ENCODE measurements at regions not wholly inside any gene's neighbourhood (a gene's known extent, or its start where the extent isn't known, plus 50 kb on each side); places are given as distances from the start of the nearest gene placed in this dataset.

- TF ChIP-seq POLR2AphosphoS5 (IDR thresholded peaks at IDR 0.05) (no peak), POLR2A (IDR thresholded peaks at IDR 0.05) (no peak)
These were observed 79.7 kb upstream of the USP9X start for GRCh38 chrX:41005445-41005992.

Data from breast epithelium (tissue), 3 donors.